DND-41 (cell line): ENCODE measurements at regions not wholly inside any gene's neighbourhood (a gene's known extent, or its start where the extent isn't known, plus 50 kb on each side); places are given as distances from the start of the nearest gene placed in this dataset.

Experiments
- CTCF ChIP-seq: IDR thresholded peaks from 2 replicates; pipeline ENCODE4 v1.5.1; 2012; ENCODE audit warnings: borderline replicate concordance, low read length, moderate library complexity, mild to moderate bottlenecking; ENCODE audit not compliant: poor library complexity, severe bottlenecking; ENCODE audit errors: extremely low read depth
- EZH2 ChIP-seq: IDR thresholded peaks from 3 replicates; pipeline ENCODE4 v1.6.1; 2012; ENCODE audit warnings: borderline replicate concordance, low read depth, mild to moderate bottlenecking, moderate library complexity, low read length, inconsistent platforms; ENCODE audit not compliant: severe bottlenecking

GRCh38 chr21:35222021-35222420 is 172.9 kb upstream of the RUNX1 start:
- no peak for TF ChIP-seq CTCF
- TF ChIP-seq EZH2 = no peak
